ENCODE measurements at regions not wholly inside any gene's neighbourhood (a gene's known extent, or its start where the extent isn't known, plus 50 kb on each side); places are given as distances from the start of the nearest gene placed in this dataset.

- peak; percentile 15 for DNase-seq
Measured at GRCh38 chr1:220983877-220984635, 104.8 kb downstream of the HLX start.

GRCh38 chr1:220990427-220991339 is 111.4 kb downstream of the HLX start:
- peak; percentile 54 for DNase-seq

GRCh38 chr1:220991506-220991905 is 112.3 kb downstream of the HLX start:
- no peak for DNase-seq

- no peak for DNase-seq
Measured at GRCh38 chr1:220991959-220992704, 112.9 kb downstream of the HLX start.

- no peak for DNase-seq
Measured at GRCh38 chr1:220992705-220993052, 113.4 kb downstream of the HLX start.

- DNase-seq, result no peak
Measured at GRCh38 chr1:220994671-220995070, 115.4 kb downstream of the HLX start.

GRCh38 chr1:220997791-220998190 is 118.5 kb downstream of the HLX start:
- no peak for DNase-seq

- DNase-seq, result peak; percentile 36
Measured at GRCh38 chr1:220999872-221000863, 120.9 kb downstream of the HLX start.

GRCh38 chr1:221001167-221001566 is 121.9 kb downstream of the HLX start:
- no peak for DNase-seq

GRCh38 chr1:221002601-221003000 is 123.4 kb downstream of the HLX start:
- no peak for DNase-seq

- DNase-seq, result no peak
Measured at GRCh38 chr1:221011145-221011544, 131.9 kb downstream of the HLX start.

GRCh38 chr1:221012120-221012519 is 132.9 kb downstream of the HLX start:
- DNase-seq, result no peak

- no peak for DNase-seq
Measured at GRCh38 chr1:221013691-221014660, 134.7 kb downstream of the HLX start.

- DNase-seq, result no peak
Measured at GRCh38 chr1:221015159-221015790, 136.0 kb downstream of the HLX start.

GRCh38 chr1:221016751-221017150 is 137.5 kb downstream of the HLX start:
- DNase-seq, result no peak

- no peak for DNase-seq
Measured at GRCh38 chr1:221018414-221018813, 139.2 kb downstream of the HLX start.

- no peak for DNase-seq
Measured at GRCh38 chr1:221022331-221022730, 143.1 kb downstream of the HLX start.

GRCh38 chr1:221023482-221023881 is 144.2 kb downstream of the HLX start:
- DNase-seq, result no peak

- DNase-seq, result no peak
Measured at GRCh38 chr1:221025501-221025900, 146.3 kb downstream of the HLX start.

- DNase-seq, result no peak
Measured at GRCh38 chr1:221025956-221026355, 146.7 kb downstream of the HLX start.

Data from hematopoietic multipotent progenitor cell treated with erythropoietin and hydrocortisone succinate and interleukin-3 and kit ligand, for 8 days (in vitro differentiated cells).